ENCODE measurements at regions not wholly inside any gene's neighbourhood (a gene's known extent, or its start where the extent isn't known, plus 50 kb on each side); places are given as distances from the start of the nearest gene placed in this dataset.

DNA sequence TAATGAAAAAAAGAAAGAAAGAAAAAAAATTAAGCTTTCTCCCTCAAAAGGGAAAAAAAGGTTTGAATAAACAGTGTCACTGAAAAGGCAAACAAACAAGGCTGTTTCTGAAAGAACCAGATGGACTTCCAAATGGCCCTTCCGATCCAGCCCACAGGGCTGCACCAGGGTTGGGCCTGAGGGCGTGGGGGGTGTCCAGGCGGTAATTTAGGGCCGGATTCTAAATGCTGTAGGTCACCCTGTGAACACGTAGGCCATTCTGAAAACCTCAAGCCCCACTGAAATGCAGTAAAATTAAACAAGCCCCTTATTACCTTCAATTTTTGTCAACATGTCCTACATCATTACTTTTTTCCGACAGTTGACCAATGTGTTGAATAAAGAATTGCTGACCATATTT is 132.1 kb downstream of the HSD17B3 start:
- Mint-ChIP-seq H3K9me3 (ENCODE audit: unreplicated experiment) (no peaks in the 10 kb centered on the region), H3K36me3 (ENCODE audit: low read depth, unreplicated experiment) (no peaks in the 10 kb centered on the region), H3K27me3 (ENCODE audit: unreplicated experiment) (peaks cover 2% of the 10 kb centered on the region), H3K27ac (ENCODE audit: unreplicated experiment) (peak overlapping the region; percentile 54), H3K4me3 (ENCODE audit: unreplicated experiment) (no peak overlapping the region), H3K4me1 (ENCODE audit: unreplicated experiment) (peaks cover 51% of the 10 kb centered on the region)
- no peak for DNase-seq (ENCODE audit: low spot score)
- TF ChIP-seq, protein P1, sequence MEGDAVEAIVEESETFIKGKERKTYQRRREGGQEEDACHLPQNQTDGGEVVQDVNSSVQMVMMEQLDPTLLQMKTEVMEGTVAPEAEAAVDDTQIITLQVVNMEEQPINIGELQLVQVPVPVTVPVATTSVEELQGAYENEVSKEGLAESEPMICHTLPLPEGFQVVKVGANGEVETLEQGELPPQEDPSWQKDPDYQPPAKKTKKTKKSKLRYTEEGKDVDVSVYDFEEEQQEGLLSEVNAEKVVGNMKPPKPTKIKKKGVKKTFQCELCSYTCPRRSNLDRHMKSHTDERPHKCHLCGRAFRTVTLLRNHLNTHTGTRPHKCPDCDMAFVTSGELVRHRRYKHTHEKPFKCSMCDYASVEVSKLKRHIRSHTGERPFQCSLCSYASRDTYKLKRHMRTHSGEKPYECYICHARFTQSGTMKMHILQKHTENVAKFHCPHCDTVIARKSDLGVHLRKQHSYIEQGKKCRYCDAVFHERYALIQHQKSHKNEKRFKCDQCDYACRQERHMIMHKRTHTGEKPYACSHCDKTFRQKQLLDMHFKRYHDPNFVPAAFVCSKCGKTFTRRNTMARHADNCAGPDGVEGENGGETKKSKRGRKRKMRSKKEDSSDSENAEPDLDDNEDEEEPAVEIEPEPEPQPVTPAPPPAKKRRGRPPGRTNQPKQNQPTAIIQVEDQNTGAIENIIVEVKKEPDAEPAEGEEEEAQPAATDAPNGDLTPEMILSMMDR (IDR thresholded peaks at IDR 0.05; ENCODE audit: unreplicated experiment): no peak

DNA sequence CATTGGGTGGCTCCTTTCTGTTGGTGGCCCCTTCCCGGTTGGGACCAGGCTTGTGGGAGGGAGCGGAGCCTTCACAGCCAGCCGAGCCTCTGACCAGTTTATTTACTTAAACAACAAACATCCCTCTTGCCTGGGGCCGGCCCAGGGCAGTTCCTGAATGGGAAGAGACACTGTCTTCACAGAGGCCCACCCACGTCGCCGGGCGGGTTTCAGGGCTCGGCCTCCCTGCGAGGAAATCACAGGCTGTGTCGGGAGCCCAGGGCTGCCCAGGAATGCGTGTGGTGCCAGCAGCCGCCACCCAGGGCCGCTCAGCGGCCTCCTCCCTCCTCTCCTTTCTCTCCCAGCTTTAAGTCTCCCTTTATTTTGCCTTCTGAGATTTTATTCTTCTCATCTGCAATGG is 132.5 kb downstream of the HSD17B3 start:
- TF ChIP-seq, protein P1 (IDR thresholded peaks at IDR 0.05; ENCODE audit: unreplicated experiment): no peak
- H3K4me1 Mint-ChIP-seq (ENCODE audit: unreplicated experiment): peaks cover 48% of the 10 kb centered on the region
- peak overlapping the region; percentile 50 for H3K27ac Mint-ChIP-seq (ENCODE audit: unreplicated experiment)
- no peaks in the 10 kb centered on the region for H3K36me3 Mint-ChIP-seq (ENCODE audit: low read depth, unreplicated experiment)
- H3K4me3 Mint-ChIP-seq (ENCODE audit: unreplicated experiment): no peak overlapping the region
- peaks cover 2% of the 10 kb centered on the region for H3K27me3 Mint-ChIP-seq (ENCODE audit: unreplicated experiment)
- H3K9me3 Mint-ChIP-seq (ENCODE audit: unreplicated experiment): no peaks in the 10 kb centered on the region
- DNase-seq (ENCODE audit: low spot score): peak; percentile 67

DNA sequence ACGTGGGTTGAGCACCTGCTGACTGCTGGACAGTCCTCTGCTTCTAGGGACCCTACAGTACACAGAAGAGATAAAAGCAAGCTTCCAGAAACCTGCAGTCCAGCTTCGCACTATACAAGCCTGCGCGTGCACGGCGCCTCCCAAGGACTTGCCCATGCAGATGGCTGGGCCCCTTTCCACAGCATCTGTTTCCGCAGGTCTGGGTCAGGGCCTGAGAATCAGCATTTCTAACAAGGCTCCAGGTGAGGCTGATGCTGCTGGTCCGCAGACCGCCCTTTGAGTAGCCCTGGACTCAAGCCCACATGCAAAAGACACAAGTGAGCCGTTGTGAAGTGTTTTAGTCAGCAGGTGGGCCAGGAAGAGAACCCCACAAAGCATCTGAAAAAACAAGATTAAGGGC is 133.1 kb downstream of the HSD17B3 start:
- DNase-seq (ENCODE audit: low spot score): no peak
- Mint-ChIP-seq H3K36me3 (ENCODE audit: low read depth, unreplicated experiment) (no peaks in the 10 kb centered on the region), H3K27ac (ENCODE audit: unreplicated experiment) (peak overlapping the region; percentile 42), H3K4me1 (ENCODE audit: unreplicated experiment) (peaks cover 44% of the 10 kb centered on the region), H3K4me3 (ENCODE audit: unreplicated experiment) (no peak overlapping the region), H3K27me3 (ENCODE audit: unreplicated experiment) (peaks cover 2% of the 10 kb centered on the region), H3K9me3 (ENCODE audit: unreplicated experiment) (no peaks in the 10 kb centered on the region)
- TF ChIP-seq, protein P1 (IDR thresholded peaks at IDR 0.05; ENCODE audit: unreplicated experiment): no peak

DNA sequence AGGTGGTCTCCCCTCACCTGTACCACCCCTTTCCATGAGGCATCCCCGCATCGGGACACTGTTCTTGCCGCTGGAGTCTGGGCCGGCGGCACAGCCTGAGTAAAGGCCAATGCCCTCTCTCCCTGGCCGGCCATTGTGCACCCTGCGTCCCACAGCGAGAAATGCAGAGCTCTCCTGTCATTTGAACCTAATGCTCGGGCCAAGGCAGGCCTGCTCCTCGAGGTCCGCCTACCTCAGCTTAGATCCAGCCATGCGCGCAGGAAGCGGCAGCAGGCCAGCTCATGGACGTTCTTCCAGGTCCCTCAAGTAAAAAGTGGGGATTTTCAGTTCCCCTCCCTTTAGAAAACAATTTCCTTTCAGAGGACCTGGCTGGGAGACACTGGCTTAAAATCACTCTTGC is 135.0 kb downstream of the HSD17B3 start:
- Mint-ChIP-seq H3K9me3 (ENCODE audit: unreplicated experiment) (no peaks in the 10 kb centered on the region), H3K27ac (ENCODE audit: unreplicated experiment) (no peak overlapping the region), H3K27me3 (ENCODE audit: unreplicated experiment) (peaks cover 1% of the 10 kb centered on the region)

DNA sequence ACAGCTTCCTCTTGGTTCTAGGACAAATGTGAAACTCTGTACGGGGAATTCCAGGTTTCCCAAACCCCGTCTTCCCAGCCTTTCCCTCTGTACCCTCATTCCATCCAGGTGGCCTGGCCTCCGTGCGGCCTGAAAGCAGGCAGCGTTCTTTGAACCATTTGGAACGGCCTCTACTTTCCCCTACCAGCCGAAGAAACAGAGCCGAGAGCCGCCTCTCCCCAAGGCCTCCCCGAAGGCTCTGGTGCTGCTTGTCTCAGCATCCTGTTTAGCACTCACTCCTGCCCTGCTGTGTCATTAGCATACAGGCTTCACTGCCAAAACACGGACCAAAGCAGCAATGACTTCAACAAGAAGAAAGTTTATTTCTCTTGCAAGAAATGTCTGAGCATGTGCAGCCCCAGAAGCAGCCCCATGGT is 137.7 kb downstream of the HSD17B3 start:
- TF ChIP-seq, protein P1 (IDR thresholded peaks at IDR 0.05; ENCODE audit: unreplicated experiment): no peak
- Mint-ChIP-seq H3K4me3 (ENCODE audit: unreplicated experiment) (no peak overlapping the region), H3K27me3 (ENCODE audit: unreplicated experiment) (peaks cover 4% of the 10 kb centered on the region), H3K9me3 (ENCODE audit: unreplicated experiment) (no peaks in the 10 kb centered on the region), H3K4me1 (ENCODE audit: unreplicated experiment) (peaks cover 13% of the 10 kb centered on the region), H3K27ac (ENCODE audit: unreplicated experiment) (no peak overlapping the region), H3K36me3 (ENCODE audit: low read depth, unreplicated experiment) (no peaks in the 10 kb centered on the region)
- no peak for DNase-seq (ENCODE audit: low spot score)

More for the DNA sequence above, 135.0 kb downstream of the HSD17B3 start:
- TF ChIP-seq, protein P1 (IDR thresholded peaks at IDR 0.05; ENCODE audit: unreplicated experiment): no peak
- Mint-ChIP-seq H3K36me3 (ENCODE audit: low read depth, unreplicated experiment) (no peaks in the 10 kb centered on the region), H3K4me3 (ENCODE audit: unreplicated experiment) (no peak overlapping the region), H3K4me1 (ENCODE audit: unreplicated experiment) (peaks cover 30% of the 10 kb centered on the region)
- DNase-seq (ENCODE audit: low spot score): no peak

Data from endothelial cell (in vitro differentiated cells).